Adrenal gland (tissue), 5 donors: ENCODE measurements at regions not wholly inside any gene's neighbourhood (a gene's known extent, or its start where the extent isn't known, plus 50 kb on each side); places are given as distances from the start of the nearest gene placed in this dataset.

Experiments
- POLR2A ChIP-seq, 2 donors: fragments of 450-650 bp; IDR thresholded peaks; one replicate each; pipeline ENCODE4 v1.6.1; 2017; ENCODE audit warnings: antibody characterized with exemption in 2 of 2, mild to moderate bottlenecking in 2 of 2, moderate library complexity in 1 of 2
- TF ChIP-seq, protein P1 (sequence below), 6 experiments: fragments of 450-650 bp in 4 of 6; fragments of 200-600 bp in 2 of 6; sonication (generic) in 1 of 6; IDR thresholded peaks; 1 replicate in 5 of 6; 2 replicates in 1 of 6; pipeline versions ENCODE4 v1.5.1 to v1.8.0; 2016 to 2021; ENCODE audit warnings: antibody characterized with exemption in 6 of 6, mild to moderate bottlenecking in 2 of 6, moderate library complexity in 1 of 6
- donor health status: DM: no; HTN: no; CAD: no.

DNA sequence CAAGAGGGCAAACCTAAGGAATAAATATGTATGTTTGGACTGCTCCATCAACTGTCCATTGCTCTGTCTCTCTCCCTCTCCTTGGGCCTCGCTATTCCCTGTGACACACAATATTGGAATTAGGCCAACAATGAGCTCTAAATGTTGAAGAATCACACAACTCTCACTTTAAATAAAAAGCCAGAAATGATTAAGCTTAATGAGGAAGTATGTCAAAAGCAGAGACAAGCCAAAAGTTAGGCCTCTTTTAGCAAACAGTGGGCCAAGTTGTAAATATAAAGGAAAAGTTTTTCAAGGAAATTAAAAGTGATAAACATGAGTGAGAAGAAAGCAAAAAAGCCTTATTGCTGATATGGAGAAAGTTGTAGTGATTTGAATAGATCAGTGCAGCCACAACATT, 141.0 kb downstream of the VGLL3 start:
- TF ChIP-seq, protein P1, sequence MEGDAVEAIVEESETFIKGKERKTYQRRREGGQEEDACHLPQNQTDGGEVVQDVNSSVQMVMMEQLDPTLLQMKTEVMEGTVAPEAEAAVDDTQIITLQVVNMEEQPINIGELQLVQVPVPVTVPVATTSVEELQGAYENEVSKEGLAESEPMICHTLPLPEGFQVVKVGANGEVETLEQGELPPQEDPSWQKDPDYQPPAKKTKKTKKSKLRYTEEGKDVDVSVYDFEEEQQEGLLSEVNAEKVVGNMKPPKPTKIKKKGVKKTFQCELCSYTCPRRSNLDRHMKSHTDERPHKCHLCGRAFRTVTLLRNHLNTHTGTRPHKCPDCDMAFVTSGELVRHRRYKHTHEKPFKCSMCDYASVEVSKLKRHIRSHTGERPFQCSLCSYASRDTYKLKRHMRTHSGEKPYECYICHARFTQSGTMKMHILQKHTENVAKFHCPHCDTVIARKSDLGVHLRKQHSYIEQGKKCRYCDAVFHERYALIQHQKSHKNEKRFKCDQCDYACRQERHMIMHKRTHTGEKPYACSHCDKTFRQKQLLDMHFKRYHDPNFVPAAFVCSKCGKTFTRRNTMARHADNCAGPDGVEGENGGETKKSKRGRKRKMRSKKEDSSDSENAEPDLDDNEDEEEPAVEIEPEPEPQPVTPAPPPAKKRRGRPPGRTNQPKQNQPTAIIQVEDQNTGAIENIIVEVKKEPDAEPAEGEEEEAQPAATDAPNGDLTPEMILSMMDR (IDR thresholded peaks at IDR 0.05): no peak
- TF ChIP-seq POLR2A (IDR thresholded peaks at IDR 0.05): no peak
